Keratinocyte (primary cell): ENCODE measurements at regions not wholly inside any gene's neighbourhood (a gene's known extent, or its start where the extent isn't known, plus 50 kb on each side); places are given as distances from the start of the nearest gene placed in this dataset.

Experiments
- DNase-seq: peaks from one replicate; pipeline ENCODE4 v3.0.0-alpha.2; 2011; ENCODE audit warnings: low read depth, missing footprints, low spot score
- FAIRE-seq: peaks from 2 replicates; lab custom pipeline; 2011; peaks lifted over from hg19 to GRCh38; lab: Jason Lieb, UNC
- H2AFZ ChIP-seq: 2 replicates; pipeline ENCODE4 v1.6.0; 2012; ENCODE audit warnings: low read length, control low read depth, inconsistent platforms; ENCODE audit not compliant: control insufficient read depth
- H3K27ac ChIP-seq: 2 replicates; pipeline ENCODE4 v1.5.1; 2011; ENCODE audit warnings: low read length; ENCODE audit not compliant: control insufficient read depth, insufficient read depth
- H3K27me3 ChIP-seq: 3 replicates; pipeline ENCODE4 v1.6.0; 2011; ENCODE audit warnings: low read length; ENCODE audit not compliant: control insufficient read depth, insufficient read depth; ENCODE audit errors: extremely low read depth
- H3K36me3 ChIP-seq, 2 experiments: 2 replicates in 1 of 2; 3 replicates in 1 of 2; pipeline ENCODE4 v1.5.1; 2011; ENCODE audit warnings: low read length in 2 of 2, mild to moderate bottlenecking in 1 of 2; ENCODE audit not compliant: control insufficient read depth in 2 of 2, insufficient read depth in 2 of 2; ENCODE audit errors: extremely low read depth in 1 of 2
- H3K4me1 ChIP-seq: 3 replicates; pipeline ENCODE4 v1.5.1; 2011; ENCODE audit warnings: low read length; ENCODE audit not compliant: control insufficient read depth, insufficient read depth; ENCODE audit errors: extremely low read depth
- H3K4me2 ChIP-seq: 3 replicates; pipeline ENCODE4 v1.6.0; 2011; ENCODE audit warnings: low read depth, low read length; ENCODE audit not compliant: control insufficient read depth, insufficient read depth; ENCODE audit errors: extremely low read depth
- H3K4me3 ChIP-seq, 3 experiments: fragments of 200-600 bp in 1 of 3; sonication (generic) in 1 of 3; 2 replicates in 2 of 3; 3 replicates in 1 of 3; pipeline ENCODE4 v1.5.1; 2011 to 2016; ENCODE audit warnings: low read length in 3 of 3, mild to moderate bottlenecking in 3 of 3, control low read depth in 2 of 3, inconsistent platforms in 1 of 3, low read depth in 1 of 3, mixed read lengths in 1 of 3, mixed run types in 1 of 3, moderate library complexity in 1 of 3; ENCODE audit not compliant: control insufficient read depth in 2 of 3, insufficient read depth in 2 of 3; ENCODE audit errors: extremely low read depth in 1 of 3
- H3K79me2 ChIP-seq: 2 replicates; pipeline ENCODE4 v1.6.0; 2012; ENCODE audit warnings: low read length; ENCODE audit not compliant: control insufficient read depth, insufficient read depth
- H3K9ac ChIP-seq: 3 replicates; pipeline ENCODE4 v1.6.0; 2011; ENCODE audit warnings: low read length; ENCODE audit not compliant: control insufficient read depth, insufficient read depth; ENCODE audit errors: extremely low read depth
- H3K9me1 ChIP-seq: 3 replicates; pipeline ENCODE4 v1.6.0; 2011; ENCODE audit warnings: low read length; ENCODE audit not compliant: control insufficient read depth, insufficient read depth; ENCODE audit errors: extremely low read depth
- H3K9me3 ChIP-seq: 2 replicates; pipeline ENCODE4 v1.5.1; 2012; ENCODE audit warnings: low read depth, low read length; ENCODE audit not compliant: control insufficient read depth
- H4K20me1 ChIP-seq: 3 replicates; pipeline ENCODE4 v1.6.0; 2011; ENCODE audit warnings: low read length; ENCODE audit not compliant: control insufficient read depth, insufficient read depth; ENCODE audit errors: extremely low read depth
- EZH2 ChIP-seq: IDR thresholded peaks from one replicate; pipeline ENCODE4 v1.6.1; 2012; ENCODE audit warnings: inconsistent platforms, mild to moderate bottlenecking, low read length, moderate library complexity
- dilution Hi-C: fragments of 300-500 bp; cut with MboI; formaldehyde crosslinking; loops from one replicate; pipeline ENCODE4 v1.7.0; 2020; ENCODE audit warnings: low sequenced_read_pairs; ENCODE audit not compliant: extremely low pct_ligation_motif_present
- TF ChIP-seq, protein P1 (sequence below), 3 experiments: IDR thresholded peaks in 1 of 3; conservative IDR thresholded peaks in 1 of 3; optimal IDR thresholded peaks in 1 of 3; 2 replicates in 2 of 3; 3 replicates in 1 of 3; pipeline versions ENCODE3 to v1.5.1; 2011; ENCODE audit warnings: low read length in 3 of 3, mild to moderate bottlenecking in 3 of 3, moderate library complexity in 2 of 3, control low read depth in 1 of 3, inconsistent platforms in 1 of 3; ENCODE audit not compliant: insufficient read depth in 2 of 3; ENCODE audit errors: extremely low read depth in 1 of 3

DNA sequence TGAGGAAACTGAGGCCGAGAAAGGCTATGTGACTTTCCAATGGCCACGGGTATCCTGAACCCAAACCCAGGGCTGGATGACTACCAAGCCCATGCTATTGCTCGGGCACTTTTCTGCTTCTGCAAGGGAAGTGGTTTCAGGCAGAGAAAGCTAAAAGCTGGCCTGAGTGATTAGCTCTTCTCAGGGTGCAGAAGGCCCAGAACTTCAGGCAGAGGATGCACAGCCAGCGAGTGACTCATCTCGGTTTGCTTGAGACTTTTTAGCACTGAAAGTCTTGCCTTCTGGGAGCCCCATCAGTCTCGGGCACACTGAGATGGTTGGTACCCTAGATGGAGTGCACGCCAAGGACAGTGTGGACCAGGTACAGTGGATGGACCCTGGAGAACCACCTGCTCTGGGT, 129.5 kb upstream of the SDK2 start:
- H3K27ac ChIP-seq: no peak overlapping the region
- DNase-seq (no peak), FAIRE-seq (no peak)
- no peaks in the 10 kb centered on the region for H3K9me1 ChIP-seq
- peaks cover 2% of the 10 kb centered on the region for H4K20me1 ChIP-seq
- no peak overlapping the region for H3K4me2 ChIP-seq
- peaks cover 21% of the 10 kb centered on the region for H3K27me3 ChIP-seq
- H3K4me3 ChIP-seq: no peak overlapping the region
- H3K9ac ChIP-seq: no peak overlapping the region
- peaks cover 6% of the 10 kb centered on the region for H3K4me1 ChIP-seq
- TF ChIP-seq, protein P1, sequence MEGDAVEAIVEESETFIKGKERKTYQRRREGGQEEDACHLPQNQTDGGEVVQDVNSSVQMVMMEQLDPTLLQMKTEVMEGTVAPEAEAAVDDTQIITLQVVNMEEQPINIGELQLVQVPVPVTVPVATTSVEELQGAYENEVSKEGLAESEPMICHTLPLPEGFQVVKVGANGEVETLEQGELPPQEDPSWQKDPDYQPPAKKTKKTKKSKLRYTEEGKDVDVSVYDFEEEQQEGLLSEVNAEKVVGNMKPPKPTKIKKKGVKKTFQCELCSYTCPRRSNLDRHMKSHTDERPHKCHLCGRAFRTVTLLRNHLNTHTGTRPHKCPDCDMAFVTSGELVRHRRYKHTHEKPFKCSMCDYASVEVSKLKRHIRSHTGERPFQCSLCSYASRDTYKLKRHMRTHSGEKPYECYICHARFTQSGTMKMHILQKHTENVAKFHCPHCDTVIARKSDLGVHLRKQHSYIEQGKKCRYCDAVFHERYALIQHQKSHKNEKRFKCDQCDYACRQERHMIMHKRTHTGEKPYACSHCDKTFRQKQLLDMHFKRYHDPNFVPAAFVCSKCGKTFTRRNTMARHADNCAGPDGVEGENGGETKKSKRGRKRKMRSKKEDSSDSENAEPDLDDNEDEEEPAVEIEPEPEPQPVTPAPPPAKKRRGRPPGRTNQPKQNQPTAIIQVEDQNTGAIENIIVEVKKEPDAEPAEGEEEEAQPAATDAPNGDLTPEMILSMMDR (optimal IDR thresholded peaks at IDR 0.05 in 1 of 3, IDR thresholded peaks at IDR 0.05 in 1 of 3, conservative IDR thresholded peaks at IDR 0.05 in 1 of 3; ENCODE audit: extremely low read depth in 1 of 3, insufficient read depth in 2 of 3, low read length in 3 of 3): no peak
- no peak for TF ChIP-seq EZH2
- H3K9me3 ChIP-seq: no peaks in the 10 kb centered on the region
- no peak overlapping the region for H2AFZ ChIP-seq
- dilution Hi-C loops: no loop called here
- H3K36me3 ChIP-seq: no peaks in the 10 kb centered on the region
- no peaks in the 10 kb centered on the region for H3K79me2 ChIP-seq

DNA sequence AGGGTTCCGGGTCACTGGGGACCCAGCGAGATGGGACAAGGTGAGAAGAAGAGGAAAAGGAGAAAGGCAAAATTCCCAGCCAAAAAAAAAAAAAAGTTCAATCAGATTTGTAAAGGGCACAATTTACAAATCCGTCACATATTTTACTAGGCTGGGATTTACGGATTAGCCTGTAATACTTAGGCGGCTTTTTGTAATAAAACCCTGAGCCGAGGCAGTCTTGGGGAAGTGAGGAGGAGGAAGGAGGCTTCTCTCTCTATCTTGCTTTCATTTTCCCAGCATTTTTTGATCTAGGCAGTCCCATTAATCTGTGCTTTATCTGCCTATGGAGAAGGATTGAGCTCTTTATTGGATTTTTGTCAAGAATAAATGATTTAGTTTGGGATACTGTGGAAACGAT, 130.6 kb upstream of the SDK2 start:
- FAIRE-seq: no peak
- TF ChIP-seq, protein P1 (optimal IDR thresholded peaks at IDR 0.05 in 1 of 3, IDR thresholded peaks at IDR 0.05 in 1 of 3, conservative IDR thresholded peaks at IDR 0.05 in 1 of 3; ENCODE audit: extremely low read depth in 1 of 3, insufficient read depth in 2 of 3, low read length in 3 of 3): no peak
- no peak for TF ChIP-seq EZH2
- no peak for DNase-seq
- no peaks in the 10 kb centered on the region for H3K79me2 ChIP-seq
- H3K4me1 ChIP-seq: peaks cover 6% of the 10 kb centered on the region
- no peak overlapping the region for H3K4me3 ChIP-seq
- H3K27ac ChIP-seq: no peak overlapping the region
- peaks cover 2% of the 10 kb centered on the region for H4K20me1 ChIP-seq
- H3K9me1 ChIP-seq: no peaks in the 10 kb centered on the region
- dilution Hi-C loops: no loop called here
- H3K36me3 ChIP-seq: no peaks in the 10 kb centered on the region
- H3K9ac ChIP-seq: no peak overlapping the region
- no peak overlapping the region for H2AFZ ChIP-seq
- H3K4me2 ChIP-seq: no peak overlapping the region
- H3K9me3 ChIP-seq: no peaks in the 10 kb centered on the region
- H3K27me3 ChIP-seq: peaks cover 11% of the 10 kb centered on the region
